ENCODE measurements at regions not wholly inside any gene's neighbourhood (a gene's known extent, or its start where the extent isn't known, plus 50 kb on each side); places are given as distances from the start of the nearest gene placed in this dataset.
A peak's percentile ranks its signal among the peaks of the same experiment; 100 is the strongest.

DNA sequence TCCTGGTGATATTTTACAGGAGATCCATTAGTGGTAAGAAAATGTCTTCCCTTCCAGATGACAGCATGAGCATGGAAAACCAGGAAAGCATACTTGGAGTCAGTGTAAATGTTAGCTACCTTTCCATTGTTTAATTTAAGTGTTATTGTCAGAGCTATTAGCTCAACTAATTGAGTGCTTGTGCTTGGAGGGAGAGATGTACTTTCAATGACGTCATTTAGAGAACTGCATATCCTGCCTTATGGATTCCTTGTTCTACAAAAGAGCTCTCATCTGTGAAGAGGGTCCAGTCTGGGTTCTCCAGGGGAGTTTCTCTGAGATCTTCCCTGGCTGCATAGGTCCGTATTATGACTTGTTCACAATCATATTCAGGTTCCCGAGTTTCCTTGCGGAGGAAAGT, 687.2 kb downstream of the TBL1XR1 start:
- H3K27ac ChIP-seq (ENCODE audit: low read depth in 1 of 2, low read length in 2 of 2), result no peak overlapping the region
- no peaks in the 10 kb centered on the region for H3K4me1 Mint-ChIP-seq
- no peaks in the 10 kb centered on the region for H3K36me3 Mint-ChIP-seq
- H3K4me3 ChIP-seq (replicated peaks in 1 of 3; ENCODE audit: low read depth in 2 of 3, low read length in 3 of 3), result no peak overlapping the region
- no peak overlapping the region for H3K9ac ChIP-seq (ENCODE audit: insufficient read depth, low read length, poor library complexity, severe bottlenecking)
- H3K27me3 Mint-ChIP-seq (ENCODE audit: low read depth in 3 of 3), result peaks cover 0 to 2% (median 0%) of the 10 kb centered on the region in 3 donors
- WGBS (ENCODE audit: insufficient coverage), result 83% methylated on average over 1 of the region's 4 CpGs
- TF ChIP-seq, protein P1, sequence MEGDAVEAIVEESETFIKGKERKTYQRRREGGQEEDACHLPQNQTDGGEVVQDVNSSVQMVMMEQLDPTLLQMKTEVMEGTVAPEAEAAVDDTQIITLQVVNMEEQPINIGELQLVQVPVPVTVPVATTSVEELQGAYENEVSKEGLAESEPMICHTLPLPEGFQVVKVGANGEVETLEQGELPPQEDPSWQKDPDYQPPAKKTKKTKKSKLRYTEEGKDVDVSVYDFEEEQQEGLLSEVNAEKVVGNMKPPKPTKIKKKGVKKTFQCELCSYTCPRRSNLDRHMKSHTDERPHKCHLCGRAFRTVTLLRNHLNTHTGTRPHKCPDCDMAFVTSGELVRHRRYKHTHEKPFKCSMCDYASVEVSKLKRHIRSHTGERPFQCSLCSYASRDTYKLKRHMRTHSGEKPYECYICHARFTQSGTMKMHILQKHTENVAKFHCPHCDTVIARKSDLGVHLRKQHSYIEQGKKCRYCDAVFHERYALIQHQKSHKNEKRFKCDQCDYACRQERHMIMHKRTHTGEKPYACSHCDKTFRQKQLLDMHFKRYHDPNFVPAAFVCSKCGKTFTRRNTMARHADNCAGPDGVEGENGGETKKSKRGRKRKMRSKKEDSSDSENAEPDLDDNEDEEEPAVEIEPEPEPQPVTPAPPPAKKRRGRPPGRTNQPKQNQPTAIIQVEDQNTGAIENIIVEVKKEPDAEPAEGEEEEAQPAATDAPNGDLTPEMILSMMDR (IDR thresholded peaks at IDR 0.05), result no peak
- H3K9me3 Mint-ChIP-seq, result peaks cover 19 to 57% (median 36%) of the 10 kb centered on the region in 7 donors
- H3K4me3 Mint-ChIP-seq, result no peak overlapping the region
- H3K27ac Mint-ChIP-seq, result peak overlapping the region in 1 of 7 donors; percentile 34
- intact Hi-C loops (cut with micrococcal nuclease), result no loop called here
- H2AFZ ChIP-seq (ENCODE audit: insufficient read depth, low read depth, low read length, poor library complexity, severe bottlenecking), result no peak overlapping the region
- no peaks in the 10 kb centered on the region for H4K20me1 ChIP-seq (ENCODE audit: insufficient read depth, low read length)
- no peaks in the 10 kb centered on the region for H3K4me1 ChIP-seq (ENCODE audit: control insufficient read depth in 1 of 2, insufficient read depth in 2 of 2, low read length in 2 of 2)
- DNase-seq, result no peak
- H3K4me2 ChIP-seq (replicated peaks; ENCODE audit: extremely low read depth, low read length, poor library complexity, severe bottlenecking), result no peak overlapping the region
- peaks cover 53 to 55% of the 10 kb centered on the region in 2 donors for H3K9me3 ChIP-seq (replicated peaks in 1 of 2; ENCODE audit: control insufficient read depth in 1 of 2, insufficient read depth in 1 of 2, low read length in 2 of 2)
- no peaks in the 10 kb centered on the region for H3K79me2 ChIP-seq (ENCODE audit: insufficient read depth, low read length)
- no peaks in the 10 kb centered on the region for H3K36me3 ChIP-seq (replicated peaks in 1 of 2; ENCODE audit: control insufficient read depth in 1 of 2, insufficient read depth in 2 of 2, low read length in 2 of 2)
- H3K27me3 ChIP-seq (ENCODE audit: control insufficient read depth in 2 of 2, insufficient read depth in 2 of 2, low read length in 2 of 2), result no peaks in the 10 kb centered on the region

DNA sequence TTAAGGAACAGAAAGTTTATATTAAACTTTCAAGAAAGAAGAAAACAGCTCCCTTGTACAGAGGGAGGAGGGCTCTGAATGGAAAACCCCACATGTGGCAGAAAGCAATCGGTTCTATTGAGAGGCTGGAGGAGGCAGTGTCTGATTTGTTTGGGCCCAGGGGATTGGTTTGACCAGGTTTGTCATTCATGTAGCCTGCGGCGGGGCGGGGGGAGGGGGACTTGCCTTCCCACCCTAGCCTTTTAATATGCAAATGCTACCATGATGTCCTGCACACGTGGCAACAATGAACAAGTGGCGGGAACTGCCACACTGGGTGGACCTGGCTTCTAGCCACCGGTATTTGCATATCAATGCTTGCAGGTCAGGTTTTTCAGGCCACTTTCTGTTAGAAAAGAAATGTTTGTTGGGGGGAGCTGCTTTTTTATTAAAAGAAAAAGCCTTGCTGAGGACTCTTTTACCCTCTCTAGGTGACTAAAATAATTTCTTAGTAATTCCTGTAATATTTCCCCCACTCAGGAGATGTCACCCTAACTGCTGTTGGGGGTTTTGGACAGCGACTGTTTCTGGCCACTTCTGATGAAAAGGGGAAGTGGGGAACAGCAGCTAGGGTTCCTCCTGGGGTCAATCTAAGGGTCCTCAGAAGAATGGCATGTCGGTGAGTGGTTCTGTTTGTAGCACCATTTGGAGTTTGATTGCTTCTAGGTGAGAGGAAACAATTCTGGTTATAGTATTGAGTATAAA, 691.2 kb downstream of the TBL1XR1 start:
- peaks cover 3 to 28% (median 8%) of the 10 kb centered on the region in 7 donors for H3K9me3 Mint-ChIP-seq
- no peak overlapping the region for H3K4me3 Mint-ChIP-seq
- Histone ChIP-seq H3K27ac (ENCODE audit: low read depth in 1 of 2, low read length in 2 of 2) (no peak overlapping the region), H3K9ac (ENCODE audit: insufficient read depth, low read length, poor library complexity, severe bottlenecking) (no peak overlapping the region), H3K79me2 (ENCODE audit: insufficient read depth, low read length) (no peaks in the 10 kb centered on the region), H3K27me3 (ENCODE audit: control insufficient read depth in 2 of 2, insufficient read depth in 2 of 2, low read length in 2 of 2) (no peaks in the 10 kb centered on the region), H3K4me1 (ENCODE audit: control insufficient read depth in 1 of 2, insufficient read depth in 2 of 2, low read length in 2 of 2) (no peaks in the 10 kb centered on the region), H2AFZ (ENCODE audit: insufficient read depth, low read depth, low read length, poor library complexity, severe bottlenecking) (no peak overlapping the region), H4K20me1 (ENCODE audit: insufficient read depth, low read length) (no peaks in the 10 kb centered on the region), H3K4me2 (replicated peaks; ENCODE audit: extremely low read depth, low read length, poor library complexity, severe bottlenecking) (no peak overlapping the region), H3K9me3 (replicated peaks in 1 of 2; ENCODE audit: control insufficient read depth in 1 of 2, insufficient read depth in 1 of 2, low read length in 2 of 2) (peaks cover 15 to 28% of the 10 kb centered on the region in 2 donors), H3K36me3 (replicated peaks in 1 of 2; ENCODE audit: control insufficient read depth in 1 of 2, insufficient read depth in 2 of 2, low read length in 2 of 2) (no peaks in the 10 kb centered on the region), H3K4me3 (replicated peaks in 1 of 3; ENCODE audit: low read depth in 2 of 3, low read length in 3 of 3) (no peak overlapping the region)
- TF ChIP-seq, protein P1 (IDR thresholded peaks at IDR 0.05), result no peak
- peaks cover 0 to 2% (median 0%) of the 10 kb centered on the region in 3 donors for H3K27me3 Mint-ChIP-seq (ENCODE audit: low read depth in 3 of 3)
- intact Hi-C loops (cut with micrococcal nuclease), result no loop called here
- H3K4me1 Mint-ChIP-seq, result no peaks in the 10 kb centered on the region
- 79% methylated on average over 7 of the region's 9 CpGs for WGBS (ENCODE audit: insufficient coverage)
- H3K27ac Mint-ChIP-seq, result no peak overlapping the region
- no peak for DNase-seq
- H3K36me3 Mint-ChIP-seq, result no peaks in the 10 kb centered on the region
